Activated T-cell treated with anti-CD3 and anti-CD28 coated beads, Interleukin-2, amount 50 U/mL, for 1 hour (primary cell): ENCODE measurements at regions not wholly inside any gene's neighbourhood (a gene's known extent, or its start where the extent isn't known, plus 50 kb on each side); places are given as distances from the start of the nearest gene placed in this dataset.

Experiments used
- DNase-seq: peaks from one replicate; pipeline ENCODE4 v3.0.0-alpha.2; 2020

DNA sequence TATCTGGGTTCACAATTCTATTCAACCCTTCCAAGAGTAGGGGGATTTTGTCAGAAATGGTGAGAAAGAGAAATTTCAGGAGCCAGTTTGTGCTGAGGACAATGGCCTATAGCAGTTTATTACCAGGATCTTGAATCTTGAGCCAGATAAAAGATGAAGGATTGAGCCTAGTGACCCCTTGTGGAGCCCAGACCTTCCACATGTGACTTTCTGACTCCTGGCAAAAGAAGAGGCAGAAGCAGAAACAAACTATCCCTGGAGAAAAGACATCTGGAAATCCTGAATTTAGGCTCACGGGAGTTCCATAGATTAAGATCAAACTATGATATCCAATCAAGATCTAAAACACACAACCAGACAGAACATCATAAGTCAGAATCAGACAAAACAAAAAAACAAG is 60.9 kb upstream of the CHRM2 start:
- DNase-seq, result no peak

DNA sequence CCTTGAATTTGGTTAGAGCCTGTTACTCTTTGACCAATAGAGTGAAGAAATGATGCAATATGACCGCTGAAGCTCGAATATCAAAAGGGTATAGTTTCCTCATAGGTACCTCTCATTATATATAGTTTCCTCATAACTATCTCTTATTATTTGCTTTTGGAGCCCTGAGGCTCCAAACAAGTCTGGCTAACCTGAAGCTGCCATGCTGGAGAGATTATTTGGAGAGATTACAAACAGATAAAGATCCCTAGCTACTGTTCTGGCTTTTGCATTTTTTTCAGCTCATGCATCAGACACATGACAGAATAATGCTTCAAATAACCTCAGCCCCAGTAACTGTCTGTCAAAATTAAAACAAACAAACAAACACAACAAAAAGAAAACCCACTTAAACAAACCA is 65.4 kb upstream of the CHRM2 start:
- no peak for DNase-seq

DNA sequence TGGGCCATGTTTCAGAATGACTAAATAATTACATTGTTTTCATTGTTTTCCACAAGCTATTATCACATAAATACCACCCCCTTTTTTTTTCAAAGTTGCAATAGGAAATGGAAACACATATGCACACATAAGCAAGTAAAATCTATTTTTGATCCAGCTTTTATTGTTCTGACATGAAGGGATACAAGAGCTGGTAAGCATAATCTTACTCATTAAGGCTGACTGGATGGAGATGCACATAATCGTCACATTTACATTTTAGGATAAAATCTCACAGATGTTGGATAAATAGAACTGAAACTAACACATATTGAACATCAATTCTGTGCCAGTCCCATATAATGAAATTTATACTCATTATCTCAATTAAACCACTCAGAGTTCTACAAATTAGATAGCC is 84.5 kb upstream of the CHRM2 start:
- no peak for DNase-seq

DNA sequence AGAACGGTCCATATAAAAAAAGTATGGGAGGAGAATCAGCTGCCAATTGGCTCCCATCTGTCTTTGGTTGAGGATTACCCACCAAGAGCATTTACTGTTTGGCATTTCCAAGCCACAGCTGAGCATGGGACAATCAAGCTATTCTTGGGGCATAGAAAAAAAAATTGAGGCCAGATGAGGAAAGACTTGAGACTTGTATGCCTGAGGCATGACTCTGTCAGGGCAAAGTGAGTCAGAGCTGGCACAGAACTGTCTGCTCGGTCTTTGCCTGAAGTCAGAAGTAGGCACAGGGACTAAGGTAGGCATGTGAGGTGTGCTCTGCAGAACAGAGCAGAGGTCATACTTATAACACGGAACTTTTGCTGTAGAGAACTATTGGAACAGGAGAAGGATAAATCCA is 126.5 kb upstream of the CHRM2 start:
- DNase-seq, result no peak

DNA sequence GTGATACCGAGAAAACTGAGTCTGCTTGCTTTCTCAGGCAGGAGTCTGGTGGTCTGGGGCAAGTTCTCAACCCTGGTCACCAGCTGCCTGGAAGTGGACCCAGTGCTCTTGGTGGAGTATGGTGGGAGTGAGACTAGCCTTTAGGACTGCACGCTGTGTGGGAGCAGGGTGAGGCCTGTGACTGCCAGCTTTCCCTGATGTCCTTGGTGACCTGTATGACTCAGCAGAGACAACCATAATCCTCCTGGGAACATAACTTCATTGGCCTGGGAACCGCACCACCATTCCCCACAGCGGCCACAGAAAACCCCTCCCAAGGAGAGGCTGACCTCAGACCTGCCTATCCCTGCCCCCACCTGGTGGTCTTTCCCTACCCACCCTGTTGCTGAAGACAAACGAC is 139.5 kb upstream of the CHRM2 start:
- DNase-seq, result no peak

DNA sequence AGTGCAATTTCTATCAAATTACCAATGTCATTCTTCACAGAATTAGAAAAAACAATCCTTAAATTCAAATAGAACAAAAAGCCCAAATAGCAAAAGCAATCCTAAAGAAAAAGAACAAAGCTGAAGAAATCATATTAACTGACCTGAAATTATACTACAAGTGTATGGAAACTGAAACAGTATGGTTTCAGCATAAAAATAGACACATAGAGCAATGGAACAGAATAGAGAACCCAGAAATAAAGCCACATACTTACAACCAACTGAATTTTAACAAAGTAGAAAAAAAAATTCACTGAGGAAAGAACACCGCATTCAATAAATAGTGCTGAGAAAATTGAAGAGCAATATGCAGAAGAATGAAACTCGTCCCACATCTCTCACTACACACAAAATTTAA is 142.0 kb upstream of the CHRM2 start:
- DNase-seq, result no peak

DNA sequence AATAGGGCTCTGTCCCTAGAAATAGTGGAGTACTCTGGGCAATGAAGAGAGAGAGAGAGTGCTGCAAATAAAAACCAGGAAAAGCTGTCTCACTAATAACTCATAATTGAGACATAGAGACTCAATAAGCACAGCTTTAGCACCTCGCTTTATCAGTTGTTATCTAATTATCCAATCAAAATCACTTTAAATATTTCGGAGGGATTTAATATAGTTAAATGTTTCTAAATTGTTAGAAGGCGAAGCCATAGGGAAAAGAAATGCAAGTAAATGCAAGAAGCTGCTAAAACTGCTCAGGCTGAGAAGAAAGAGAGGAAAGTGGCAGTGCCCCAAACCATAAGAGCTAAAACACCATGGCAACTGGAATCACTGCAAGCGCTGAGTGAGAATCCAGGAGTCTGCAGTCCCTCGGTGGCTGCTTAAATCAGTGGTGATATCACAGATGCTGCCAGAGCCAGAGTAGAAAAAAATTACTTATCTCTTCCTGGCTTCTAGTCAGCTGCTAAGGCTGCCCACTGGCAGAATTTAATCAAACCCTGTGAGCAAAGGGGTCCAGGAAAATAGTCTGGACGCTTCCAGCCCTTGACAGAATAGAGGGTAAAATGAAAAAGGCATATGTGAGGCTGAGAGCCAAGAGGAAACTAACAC is 150.4 kb upstream of the CHRM2 start:
- no peak for DNase-seq

DNA sequence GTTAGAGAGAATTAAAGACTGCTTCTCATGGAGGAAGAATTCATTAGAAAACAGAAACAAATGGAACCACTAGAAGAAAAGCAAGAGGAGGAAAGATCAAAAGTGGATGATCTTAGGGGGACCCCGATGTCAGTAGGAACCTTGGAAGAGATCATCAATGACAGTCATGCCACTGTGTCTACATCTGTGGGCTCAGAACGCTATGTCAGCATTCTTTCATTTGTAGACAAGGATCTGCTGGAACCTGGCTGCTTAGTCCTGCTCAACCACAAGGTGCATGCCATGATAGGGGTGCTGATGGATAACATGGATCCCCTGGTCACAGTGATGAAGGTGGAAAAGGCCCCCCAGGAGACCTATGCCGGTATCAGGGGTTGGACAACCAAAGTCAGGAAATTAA is 154.4 kb upstream of the CHRM2 start:
- no peak for DNase-seq

DNA sequence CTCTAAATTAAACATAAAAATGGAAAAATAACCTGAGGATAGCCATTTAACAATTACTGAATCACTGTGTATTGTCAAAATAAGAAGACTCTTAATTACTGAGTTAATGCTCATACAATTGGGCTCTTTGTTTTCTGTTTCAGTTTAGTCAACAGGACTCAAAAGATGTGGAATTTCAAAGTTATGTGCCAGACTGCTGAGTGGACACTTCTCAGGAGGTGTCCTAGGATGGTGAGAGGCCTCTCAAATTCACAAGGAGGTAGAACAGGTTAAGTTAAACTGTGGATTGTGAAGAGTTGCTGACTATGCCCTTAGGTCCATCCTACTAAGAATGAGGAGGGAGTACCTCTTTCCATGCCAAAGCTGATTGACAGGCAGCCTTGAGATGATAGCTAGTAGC is 157.7 kb upstream of the CHRM2 start:
- DNase-seq, result no peak

DNA sequence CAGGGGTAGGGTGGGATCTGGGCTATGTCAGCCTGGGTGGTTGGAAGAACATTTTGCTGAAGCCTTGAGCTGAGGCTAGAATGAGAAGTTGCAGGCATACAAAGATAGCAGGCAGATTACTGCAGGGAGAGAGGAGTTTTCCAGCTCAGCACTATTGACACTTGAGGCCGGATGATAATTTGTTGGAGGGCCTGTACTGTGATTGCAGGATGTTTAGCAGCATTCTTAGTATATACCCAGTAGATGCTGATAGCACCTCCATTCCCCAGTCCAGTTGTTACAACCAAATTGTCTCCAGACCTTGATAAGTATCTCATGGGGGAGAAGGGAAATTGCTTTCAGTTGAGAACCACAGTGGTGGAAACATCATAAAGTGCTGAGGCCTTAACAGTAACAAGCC is 158.6 kb upstream of the CHRM2 start:
- no peak for DNase-seq

DNA sequence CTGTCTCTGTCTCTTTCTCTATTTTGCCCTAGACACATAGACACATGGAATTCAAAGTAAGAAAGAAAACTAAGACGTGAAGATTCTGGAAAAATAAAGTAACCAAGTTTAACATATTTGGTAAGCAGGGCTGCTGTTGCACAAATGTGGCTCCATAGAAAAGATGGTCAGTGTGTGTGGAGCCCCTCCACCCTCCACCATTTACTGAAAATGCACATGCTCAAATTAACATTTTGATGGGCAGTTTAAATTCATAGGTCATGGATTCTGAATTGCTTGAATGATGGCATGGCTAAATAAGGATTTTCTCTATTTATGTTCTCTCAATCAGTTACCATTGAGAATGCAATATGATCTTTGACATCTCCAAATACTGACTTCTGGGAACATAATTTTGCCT is 165.5 kb upstream of the CHRM2 start:
- DNase-seq, result no peak

DNA sequence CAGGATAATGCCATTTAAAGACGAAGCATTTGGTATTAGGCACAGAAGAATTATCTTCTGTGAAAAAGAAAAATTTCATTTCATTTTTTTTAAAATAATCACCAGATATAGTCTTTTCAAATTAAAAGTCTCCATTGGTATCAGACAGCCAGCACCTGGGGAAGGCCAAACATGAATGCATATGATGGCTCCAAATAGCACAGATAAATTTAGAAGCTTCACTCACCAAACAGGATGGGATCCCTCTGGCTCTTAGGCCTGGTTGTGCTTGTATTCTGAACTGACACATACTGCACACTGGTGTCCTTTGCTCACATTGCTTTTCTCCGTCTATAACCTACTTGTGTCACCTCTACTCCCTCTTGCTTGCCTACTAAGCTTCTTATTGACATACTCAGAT is 169.5 kb upstream of the CHRM2 start:
- DNase-seq, result no peak

DNA sequence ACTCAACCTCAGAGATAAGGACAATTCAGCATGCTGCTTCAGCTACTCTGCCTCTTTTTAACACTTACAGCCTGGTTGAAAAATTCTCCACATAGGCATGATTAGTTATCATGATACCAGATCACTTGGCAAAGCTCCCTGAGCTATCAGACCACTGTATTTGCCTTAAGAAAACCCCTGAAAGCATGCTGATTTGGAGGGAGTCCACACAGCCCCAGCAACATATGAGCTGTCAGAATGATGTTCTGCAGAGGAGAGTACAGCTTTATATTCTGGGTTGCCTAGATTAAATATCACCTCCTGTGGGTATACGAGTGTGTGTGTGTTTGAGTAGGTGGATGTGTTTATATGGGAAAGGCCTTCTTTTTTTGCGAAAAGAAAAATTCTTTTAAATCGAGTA is 170.2 kb upstream of the CHRM2 start:
- DNase-seq, result no peak

DNA sequence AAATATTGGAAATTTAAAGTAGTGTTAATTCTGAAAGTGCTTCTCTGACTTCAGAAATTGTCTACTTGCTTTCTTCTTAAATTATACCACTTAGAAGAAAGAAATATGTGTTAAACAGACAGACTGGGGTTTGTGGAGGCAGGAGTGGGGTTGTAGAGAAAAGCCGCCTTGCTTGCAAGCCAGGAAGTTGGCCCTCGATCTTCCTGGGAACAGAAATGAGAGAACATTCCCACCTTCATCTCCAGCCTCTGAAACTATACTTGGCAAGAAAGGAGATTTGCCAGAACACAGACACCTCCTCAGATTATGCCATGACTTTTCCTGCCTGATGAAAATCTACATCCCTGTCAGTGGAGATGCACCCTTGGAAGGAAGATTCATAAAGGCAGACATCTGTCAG is 171.2 kb upstream of the CHRM2 start:
- no peak for DNase-seq

DNA sequence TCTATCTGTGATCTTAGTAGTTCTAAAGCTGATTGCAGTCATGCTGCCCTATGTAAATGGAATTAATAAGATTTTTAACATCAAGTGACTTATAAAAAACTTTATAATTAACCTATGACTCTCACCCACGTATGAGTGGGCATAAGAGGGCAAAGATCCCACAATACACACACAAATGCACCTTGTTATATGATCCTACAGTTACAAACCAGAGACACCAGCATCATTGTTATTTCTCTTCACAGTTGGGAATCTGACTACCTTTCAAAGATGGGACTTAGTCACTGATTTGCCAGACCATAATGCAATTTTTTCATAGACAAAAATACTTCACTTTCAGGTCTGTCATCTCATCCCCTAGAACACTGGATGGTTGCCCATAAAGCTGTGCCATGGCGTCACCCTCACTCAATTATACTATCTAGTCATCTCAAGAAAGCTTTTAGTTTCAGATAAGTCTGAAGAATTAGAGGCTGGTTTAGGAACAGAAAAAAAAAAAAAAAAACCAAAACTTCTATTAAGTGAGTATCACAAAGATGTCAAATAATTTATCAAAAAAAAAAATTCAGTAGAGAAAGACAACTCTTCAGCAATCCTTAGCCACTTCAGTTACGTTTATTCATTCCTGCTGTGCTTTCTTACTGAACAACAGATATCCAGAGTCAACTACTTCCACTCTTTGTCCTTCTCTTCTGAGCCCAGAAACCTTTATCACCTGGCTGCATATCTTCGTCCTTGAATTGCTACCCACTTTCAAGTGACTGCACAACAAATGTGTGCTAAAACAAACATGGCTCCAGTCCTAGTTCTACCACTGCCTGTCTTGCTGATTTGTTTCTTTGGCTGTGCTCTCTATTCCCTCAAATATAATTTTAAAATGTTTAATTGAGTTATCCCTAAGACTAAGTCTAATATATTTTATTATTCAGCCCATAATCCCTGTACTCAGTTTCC is 175.0 kb upstream of the CHRM2 start:
- DNase-seq, result no peak

DNA sequence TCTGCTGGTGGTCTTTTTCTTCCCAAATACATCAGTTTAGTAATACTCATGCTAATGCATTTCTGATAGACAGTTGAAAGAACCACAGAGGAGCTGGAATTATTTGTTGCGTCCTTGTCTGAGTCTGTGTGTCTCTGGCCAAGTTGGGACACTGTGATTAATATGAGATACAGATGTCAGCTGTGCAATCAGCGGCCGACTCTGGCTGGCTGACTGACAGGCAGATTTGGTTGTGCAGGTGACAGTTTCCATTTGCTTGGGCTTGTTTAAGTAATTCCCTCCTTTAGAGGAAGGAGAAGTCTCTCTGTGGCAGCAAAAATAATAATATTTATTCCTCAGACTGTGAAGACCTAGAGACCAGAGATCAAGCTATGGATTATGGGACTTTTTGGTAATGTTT is 176.2 kb upstream of the CHRM2 start:
- no peak for DNase-seq

DNA sequence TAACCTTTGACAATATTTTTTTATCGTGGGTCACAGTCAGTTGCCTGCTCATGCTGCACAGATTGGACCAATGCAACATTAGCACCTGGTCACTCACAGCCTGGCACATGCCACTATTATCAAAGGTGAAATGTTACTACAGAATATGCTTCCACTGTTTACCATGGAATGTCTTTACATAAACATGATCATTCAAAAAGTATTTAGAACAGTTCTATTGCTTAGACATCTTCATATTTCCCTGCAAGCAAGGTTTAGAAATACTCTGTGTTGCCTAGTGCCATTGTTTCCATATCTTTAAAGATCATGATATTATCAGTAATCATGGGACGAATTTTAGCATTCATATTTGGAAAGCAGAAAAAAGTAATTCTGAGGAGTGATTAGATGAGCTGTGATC is 179.9 kb upstream of the CHRM2 start:
- DNase-seq, result no peak

DNA sequence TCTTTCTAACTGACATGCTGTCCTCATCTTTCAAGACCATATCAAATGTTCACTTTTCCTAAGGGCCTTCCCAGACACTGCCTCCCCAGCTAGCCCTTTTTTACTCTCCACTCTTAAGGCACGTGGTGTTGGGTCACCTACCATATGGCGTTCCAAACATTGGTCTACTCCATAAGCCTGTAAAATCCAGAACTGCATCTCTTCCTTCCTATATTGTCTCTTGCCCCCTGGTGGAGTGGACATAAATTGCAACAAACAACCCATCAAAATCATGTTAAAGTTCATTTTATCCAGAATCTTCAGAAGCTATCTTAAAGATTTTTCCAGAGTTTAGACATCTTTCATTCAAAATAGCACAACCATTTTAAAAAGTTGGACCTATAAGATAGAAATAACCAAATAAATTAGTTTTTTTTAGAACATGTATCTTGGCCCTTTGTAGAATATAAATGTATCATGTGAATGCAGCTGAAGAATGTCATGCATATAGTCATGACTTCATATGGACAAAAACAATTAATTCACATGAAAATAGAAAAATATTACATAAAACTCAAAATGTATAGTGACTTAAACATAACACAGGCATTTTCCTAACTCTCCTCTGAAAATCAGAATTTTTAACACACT is 180.6 kb upstream of the CHRM2 start:
- no peak for DNase-seq

DNA sequence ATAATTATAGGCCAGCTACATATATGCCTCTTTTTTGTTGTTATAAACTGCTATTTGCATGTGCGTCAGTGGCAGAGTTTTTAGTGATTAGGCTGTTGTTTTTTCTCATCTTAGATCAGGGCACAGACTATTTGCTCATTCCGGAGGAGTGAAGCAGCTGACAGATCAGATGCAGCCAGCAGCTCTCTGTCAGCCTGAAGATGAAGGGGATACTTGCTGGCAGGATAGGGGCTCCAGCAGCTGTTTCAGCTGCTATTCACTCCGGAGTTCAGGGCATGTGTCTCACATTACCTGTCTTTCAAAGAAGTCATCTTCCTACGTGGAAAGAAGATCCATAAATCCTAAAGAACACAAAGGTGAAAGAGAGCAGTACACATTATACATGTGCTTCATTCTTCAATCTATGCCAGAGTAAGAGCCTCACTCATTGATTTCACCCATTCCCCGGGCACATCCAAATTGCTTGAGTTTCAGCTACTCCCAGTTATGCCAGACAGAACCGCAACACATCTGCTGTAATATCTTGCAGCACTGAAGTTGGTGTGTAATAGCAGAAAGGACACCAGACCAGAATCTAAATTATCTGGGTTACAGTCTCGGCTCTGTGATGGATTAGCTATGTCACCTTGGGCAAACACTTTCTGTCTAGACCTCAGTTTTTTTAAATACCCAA is 182.8 kb upstream of the CHRM2 start:
- no peak for DNase-seq

DNA sequence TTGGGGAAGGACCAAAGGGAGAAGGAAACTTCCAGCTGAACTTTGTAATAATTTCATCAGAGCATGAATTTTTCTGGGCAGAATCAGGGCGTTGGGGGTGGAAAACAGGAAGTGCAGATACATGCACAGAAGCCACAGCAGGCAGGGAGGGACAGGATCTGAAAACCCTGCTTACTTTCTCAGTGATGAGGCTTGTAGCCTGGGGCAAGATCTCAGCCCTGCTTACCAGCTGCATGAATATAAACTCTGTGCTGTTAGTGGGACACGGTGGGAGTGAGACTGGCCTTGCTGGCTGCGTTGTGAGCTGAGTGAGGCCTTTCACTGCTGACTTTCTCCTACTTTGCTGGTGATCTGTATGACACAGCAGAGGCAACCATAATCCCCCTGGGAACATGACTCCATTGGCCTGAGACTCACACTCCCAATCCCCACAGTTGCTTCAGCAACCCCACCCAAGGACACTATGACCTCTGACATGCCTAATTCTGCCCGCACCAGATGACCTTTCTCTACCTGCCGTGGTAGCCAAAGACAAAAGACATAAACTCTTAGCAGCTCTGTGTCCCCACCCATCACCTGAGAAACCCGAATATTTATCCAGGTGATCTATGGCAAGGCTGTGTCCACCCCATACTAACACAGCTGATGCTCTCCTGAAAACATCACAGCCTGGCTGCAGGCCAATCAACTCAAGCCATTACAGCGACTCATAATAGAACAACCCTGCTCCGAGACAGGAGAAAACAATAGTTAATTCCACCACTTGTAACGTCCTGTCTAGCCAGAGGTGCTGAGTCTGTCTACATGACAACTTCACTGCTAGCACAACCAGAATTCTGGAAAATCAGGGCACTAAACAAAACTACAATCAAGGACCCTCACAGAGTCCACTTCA is 190.7 kb upstream of the CHRM2 start:
- no peak for DNase-seq

DNA sequence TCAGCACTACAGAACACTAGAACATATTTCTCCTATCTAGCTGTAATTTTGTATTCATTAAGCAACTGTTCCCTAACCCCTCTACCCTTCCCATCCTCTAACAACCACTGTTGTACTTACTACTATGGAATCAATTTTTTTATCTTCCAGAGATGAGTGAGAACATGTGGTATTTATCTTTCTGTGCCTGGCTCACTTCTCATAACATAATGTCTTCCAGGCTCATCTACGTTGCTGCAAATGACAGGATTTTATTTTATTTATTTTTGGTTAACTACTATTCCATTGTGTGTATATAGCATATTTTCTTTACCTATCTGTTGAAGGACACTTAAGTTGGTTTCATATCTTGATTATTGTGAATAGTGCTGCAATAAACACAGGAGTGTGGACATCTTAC is 200.9 kb upstream of the CHRM2 start:
- no peak for DNase-seq

DNA sequence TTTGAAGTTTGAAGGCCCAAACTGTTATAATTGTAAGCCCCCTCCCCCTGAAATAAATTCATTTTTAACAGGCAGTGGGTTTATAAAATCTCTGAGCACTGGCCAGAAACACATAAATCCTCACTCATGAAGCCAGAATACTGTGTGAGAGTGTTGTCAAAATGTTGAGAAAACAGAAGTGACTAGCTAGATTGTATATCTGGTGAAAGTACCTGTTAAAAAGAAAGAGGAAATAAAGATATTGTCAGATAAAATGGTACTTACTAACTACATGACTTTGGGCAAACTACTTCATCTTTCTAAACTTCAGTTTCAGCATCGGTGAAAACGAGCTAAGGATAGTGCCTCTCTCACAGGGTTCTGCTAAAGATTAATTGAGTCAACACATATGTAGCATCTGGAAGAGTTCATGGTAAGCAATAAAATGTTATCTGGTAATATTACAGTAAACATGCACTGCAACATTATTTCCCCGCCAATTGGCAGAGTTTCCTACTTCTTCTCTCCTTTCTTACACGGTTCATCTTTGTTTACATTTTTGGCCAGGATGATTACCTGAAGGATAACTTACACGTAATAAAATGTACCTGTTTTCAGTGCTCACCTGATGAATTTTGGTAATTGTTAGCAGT is 202.5 kb upstream of the CHRM2 start:
- no peak for DNase-seq
